ENCODE measurements at regions not wholly inside any gene's neighbourhood (a gene's known extent, or its start where the extent isn't known, plus 50 kb on each side); places are given as distances from the start of the nearest gene placed in this dataset.

- TF ChIP-seq FOXM1 (IDR thresholded peaks at IDR 0.05; ENCODE audit: borderline replicate concordance, low read depth) (no peak), TCF12 (IDR thresholded peaks at IDR 0.05; ENCODE audit: low read depth) (no peak), MAX (IDR thresholded peaks at IDR 0.05) (no peak), RAD21 (IDR thresholded peaks at IDR 0.05; ENCODE audit: low read depth) (no peak), EGR1 (IDR thresholded peaks at IDR 0.05) (no peak), NFIC (IDR thresholded peaks at IDR 0.05) (no peak), TAF1 (IDR thresholded peaks at IDR 0.05; ENCODE audit: low read depth) (no peak), USF1 (IDR thresholded peaks at IDR 0.05) (no peak)
These were observed 403.4 kb upstream of the KLF6 start for GRCh38 chr10:4188406-4188805.

- TF ChIP-seq TEAD4 (IDR thresholded peaks at IDR 0.05) (no peak), FOXM1 (IDR thresholded peaks at IDR 0.05; ENCODE audit: borderline replicate concordance, low read depth) (no peak), ZBTB7A (IDR thresholded peaks at IDR 0.05; ENCODE audit: low read depth) (no peak), YY1 (IDR thresholded peaks at IDR 0.05; ENCODE audit: low read depth) (no peak), EGR1 (IDR thresholded peaks at IDR 0.05) (no peak), TCF12 (IDR thresholded peaks at IDR 0.05; ENCODE audit: low read depth) (no peak), CEBPB (IDR thresholded peaks at IDR 0.05) (no peak), CREB1 (IDR thresholded peaks at IDR 0.05; ENCODE audit: low read depth) (no peak), EP300 (IDR thresholded peaks at IDR 0.05; ENCODE audit: borderline replicate concordance) (no peak), MAX (IDR thresholded peaks at IDR 0.05) (no peak), NFIC (IDR thresholded peaks at IDR 0.05) (no peak), TAF1 (IDR thresholded peaks at IDR 0.05; ENCODE audit: low read depth) (no peak), REST (IDR thresholded peaks at IDR 0.05; ENCODE audit: low read depth) (no peak), RAD21 (IDR thresholded peaks at IDR 0.05; ENCODE audit: low read depth) (no peak)
These were observed 402.0 kb upstream of the KLF6 start for GRCh38 chr10:4186849-4187540.

GRCh38 chr10:4183761-4184261 is 398.8 kb upstream of the KLF6 start:
- TF ChIP-seq TEAD4 (IDR thresholded peaks at IDR 0.05) (no peak), REST (IDR thresholded peaks at IDR 0.05; ENCODE audit: low read depth) (no peak), USF1 (IDR thresholded peaks at IDR 0.05) (no peak), NFIC (IDR thresholded peaks at IDR 0.05) (no peak), FOXM1 (IDR thresholded peaks at IDR 0.05; ENCODE audit: borderline replicate concordance, low read depth) (no peak), TAF1 (IDR thresholded peaks at IDR 0.05; ENCODE audit: low read depth) (no peak), CEBPB (IDR thresholded peaks at IDR 0.05) (no peak), ZBTB7A (IDR thresholded peaks at IDR 0.05; ENCODE audit: low read depth) (no peak), CREB1 (IDR thresholded peaks at IDR 0.05; ENCODE audit: low read depth) (no peak), RAD21 (IDR thresholded peaks at IDR 0.05; ENCODE audit: low read depth) (no peak), EGR1 (IDR thresholded peaks at IDR 0.05) (no peak), MAX (IDR thresholded peaks at IDR 0.05) (no peak)

GRCh38 chr10:4181621-4182049 is 396.6 kb upstream of the KLF6 start:
- TF ChIP-seq YY1 (IDR thresholded peaks at IDR 0.05; ENCODE audit: low read depth) (no peak), FOXM1 (IDR thresholded peaks at IDR 0.05; ENCODE audit: borderline replicate concordance, low read depth) (no peak), EP300 (IDR thresholded peaks at IDR 0.05; ENCODE audit: borderline replicate concordance) (no peak), RAD21 (IDR thresholded peaks at IDR 0.05; ENCODE audit: low read depth) (no peak), CREB1 (IDR thresholded peaks at IDR 0.05; ENCODE audit: low read depth) (no peak), USF1 (IDR thresholded peaks at IDR 0.05) (no peak), EGR1 (IDR thresholded peaks at IDR 0.05) (no peak), TCF12 (IDR thresholded peaks at IDR 0.05; ENCODE audit: low read depth) (no peak), ZBTB7A (IDR thresholded peaks at IDR 0.05; ENCODE audit: low read depth) (no peak), REST (IDR thresholded peaks at IDR 0.05; ENCODE audit: low read depth) (no peak), NFIC (IDR thresholded peaks at IDR 0.05) (no peak), MAX (IDR thresholded peaks at IDR 0.05) (no peak), CEBPB (IDR thresholded peaks at IDR 0.05) (no peak), TEAD4 (IDR thresholded peaks at IDR 0.05) (no peak), TAF1 (IDR thresholded peaks at IDR 0.05; ENCODE audit: low read depth) (no peak)

All from Ishikawa (cell line).